SK-N-SH (cell line): ENCODE measurements at regions not wholly inside any gene's neighbourhood (a gene's known extent, or its start where the extent isn't known, plus 50 kb on each side); places are given as distances from the start of the nearest gene placed in this dataset.

ENCODE experiments used
- ELF1 ChIP-seq: IDR thresholded peaks from 2 replicates; pipeline ENCODE4 v1.4.0; 2012
- EP300 ChIP-seq, 2 experiments: IDR thresholded peaks; 2 replicates each; pipeline versions ENCODE4 v1.4.0 to v1.6.1; 2012; ENCODE audit warnings: borderline replicate concordance in 1 of 2, low read depth in 1 of 2, low read length in 1 of 2
- POLR2AphosphoS5 ChIP-seq: IDR thresholded peaks from 2 replicates; pipeline ENCODE4 v1.6.1; 2012; ENCODE audit warnings: low read depth, low read length
- TCF12 ChIP-seq: IDR thresholded peaks from 2 replicates; pipeline ENCODE4 v1.4.0; 2012
- TEAD4 ChIP-seq: IDR thresholded peaks from 2 replicates; pipeline ENCODE4 v1.4.0; 2012; ENCODE audit warnings: mild to moderate bottlenecking, borderline replicate concordance; ENCODE audit not compliant: insufficient read depth
- USF1 ChIP-seq: IDR thresholded peaks from 2 replicates; pipeline ENCODE4 v1.4.0; 2012; ENCODE audit warnings: low read depth, borderline replicate concordance
- USF2 ChIP-seq: fragments of 150-350 bp; IDR thresholded peaks from 2 replicates; pipeline ENCODE4 v1.6.1; 2017; ENCODE audit warnings: antibody characterized with exemption, low read length, low read depth, borderline replicate concordance
- TF ChIP-seq, protein P1 (sequence below): fragments of 200-600 bp; sonication (generic); IDR thresholded peaks from 2 replicates; pipeline ENCODE4 v1.6.1; 2017; ENCODE audit warnings: antibody characterized with exemption, mild to moderate bottlenecking, moderate library complexity

DNA sequence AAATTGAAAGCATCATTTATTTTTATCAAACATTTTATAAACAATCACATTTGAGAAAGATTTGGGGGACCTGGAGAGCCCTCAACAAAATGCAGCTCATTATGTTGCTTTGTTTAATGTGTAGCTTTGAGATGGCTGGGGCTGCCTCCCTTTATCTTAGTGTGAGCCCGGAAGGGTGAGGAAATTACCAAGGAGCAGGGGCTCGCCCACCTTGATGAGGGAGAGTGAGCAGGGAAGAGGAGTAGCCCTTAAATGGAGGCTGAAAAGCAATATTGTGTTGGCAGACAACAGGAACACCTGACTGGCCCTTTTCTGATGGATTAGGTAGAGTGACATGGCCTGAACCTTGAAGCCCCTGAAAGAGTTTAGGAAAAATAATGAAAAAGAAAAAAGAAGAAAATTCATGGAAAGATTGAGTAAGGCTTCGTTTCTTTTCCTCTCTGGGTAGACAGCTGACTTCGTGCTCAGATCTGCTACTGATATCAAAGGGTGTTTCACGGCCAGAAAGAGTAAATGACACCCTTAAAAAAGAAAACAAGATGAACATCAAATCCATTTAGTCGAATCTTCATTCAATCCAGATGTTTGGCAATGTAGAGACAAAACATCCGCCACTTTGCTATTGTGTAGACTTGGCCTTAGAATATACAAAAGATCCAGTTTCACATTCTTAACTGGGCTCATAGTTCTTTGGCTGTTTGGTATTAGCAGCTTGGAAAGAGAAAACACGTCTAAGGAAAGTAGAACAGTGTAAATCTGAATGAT is 206.5 kb upstream of the TCF4 start:
- TF ChIP-seq, protein P1, sequence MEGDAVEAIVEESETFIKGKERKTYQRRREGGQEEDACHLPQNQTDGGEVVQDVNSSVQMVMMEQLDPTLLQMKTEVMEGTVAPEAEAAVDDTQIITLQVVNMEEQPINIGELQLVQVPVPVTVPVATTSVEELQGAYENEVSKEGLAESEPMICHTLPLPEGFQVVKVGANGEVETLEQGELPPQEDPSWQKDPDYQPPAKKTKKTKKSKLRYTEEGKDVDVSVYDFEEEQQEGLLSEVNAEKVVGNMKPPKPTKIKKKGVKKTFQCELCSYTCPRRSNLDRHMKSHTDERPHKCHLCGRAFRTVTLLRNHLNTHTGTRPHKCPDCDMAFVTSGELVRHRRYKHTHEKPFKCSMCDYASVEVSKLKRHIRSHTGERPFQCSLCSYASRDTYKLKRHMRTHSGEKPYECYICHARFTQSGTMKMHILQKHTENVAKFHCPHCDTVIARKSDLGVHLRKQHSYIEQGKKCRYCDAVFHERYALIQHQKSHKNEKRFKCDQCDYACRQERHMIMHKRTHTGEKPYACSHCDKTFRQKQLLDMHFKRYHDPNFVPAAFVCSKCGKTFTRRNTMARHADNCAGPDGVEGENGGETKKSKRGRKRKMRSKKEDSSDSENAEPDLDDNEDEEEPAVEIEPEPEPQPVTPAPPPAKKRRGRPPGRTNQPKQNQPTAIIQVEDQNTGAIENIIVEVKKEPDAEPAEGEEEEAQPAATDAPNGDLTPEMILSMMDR = no peak
- TF ChIP-seq POLR2AphosphoS5 (no peak), EP300 (IDR thresholded peaks at IDR 0.05; ENCODE audit: borderline replicate concordance in 1 of 2, low read depth in 1 of 2, low read length in 1 of 2) (peak in 1 of 2 experiments; percentile 47; a peak in 2 of 4 replicates), ELF1 (no peak), USF1 (no peak), TEAD4 (no peak), USF2 (no peak), TCF12 (peak; percentile 54)
